Keratinocyte (primary cell): ENCODE measurements at regions not wholly inside any gene's neighbourhood (a gene's known extent, or its start where the extent isn't known, plus 50 kb on each side); places are given as distances from the start of the nearest gene placed in this dataset.
"Not testable (repeated sequence)": the region's sequence is repeated elsewhere in the genome, so short reads cannot be mapped to it uniquely, and the experiment has no call there.

ENCODE experiments used
- DNase-seq: peaks from one replicate; pipeline ENCODE4 v3.0.0-alpha.2; 2011; ENCODE audit warnings: low read depth, missing footprints, low spot score
- FAIRE-seq: peaks from 2 replicates; lab custom pipeline; 2011; peaks lifted over from hg19 to GRCh38; lab: Jason Lieb, UNC
- H2AFZ ChIP-seq: 2 replicates; pipeline ENCODE4 v1.6.0; 2012; ENCODE audit warnings: low read length, control low read depth, inconsistent platforms; ENCODE audit not compliant: control insufficient read depth
- H3K27ac ChIP-seq: 2 replicates; pipeline ENCODE4 v1.5.1; 2011; ENCODE audit warnings: low read length; ENCODE audit not compliant: control insufficient read depth, insufficient read depth
- H3K27me3 ChIP-seq: 3 replicates; pipeline ENCODE4 v1.6.0; 2011; ENCODE audit warnings: low read length; ENCODE audit not compliant: control insufficient read depth, insufficient read depth; ENCODE audit errors: extremely low read depth
- H3K36me3 ChIP-seq, 2 experiments: 2 replicates in 1 of 2; 3 replicates in 1 of 2; pipeline ENCODE4 v1.5.1; 2011; ENCODE audit warnings: low read length in 2 of 2, mild to moderate bottlenecking in 1 of 2; ENCODE audit not compliant: control insufficient read depth in 2 of 2, insufficient read depth in 2 of 2; ENCODE audit errors: extremely low read depth in 1 of 2
- H3K4me1 ChIP-seq: 3 replicates; pipeline ENCODE4 v1.5.1; 2011; ENCODE audit warnings: low read length; ENCODE audit not compliant: control insufficient read depth, insufficient read depth; ENCODE audit errors: extremely low read depth
- H3K4me2 ChIP-seq: 3 replicates; pipeline ENCODE4 v1.6.0; 2011; ENCODE audit warnings: low read depth, low read length; ENCODE audit not compliant: control insufficient read depth, insufficient read depth; ENCODE audit errors: extremely low read depth
- H3K4me3 ChIP-seq, 3 experiments: fragments of 200-600 bp in 1 of 3; sonication (generic) in 1 of 3; 2 replicates in 2 of 3; 3 replicates in 1 of 3; pipeline ENCODE4 v1.5.1; 2011 to 2016; ENCODE audit warnings: low read length in 3 of 3, mild to moderate bottlenecking in 3 of 3, control low read depth in 2 of 3, inconsistent platforms in 1 of 3, low read depth in 1 of 3, mixed read lengths in 1 of 3, mixed run types in 1 of 3, moderate library complexity in 1 of 3; ENCODE audit not compliant: control insufficient read depth in 2 of 3, insufficient read depth in 2 of 3; ENCODE audit errors: extremely low read depth in 1 of 3
- H3K79me2 ChIP-seq: 2 replicates; pipeline ENCODE4 v1.6.0; 2012; ENCODE audit warnings: low read length; ENCODE audit not compliant: control insufficient read depth, insufficient read depth
- H3K9ac ChIP-seq: 3 replicates; pipeline ENCODE4 v1.6.0; 2011; ENCODE audit warnings: low read length; ENCODE audit not compliant: control insufficient read depth, insufficient read depth; ENCODE audit errors: extremely low read depth
- H3K9me1 ChIP-seq: 3 replicates; pipeline ENCODE4 v1.6.0; 2011; ENCODE audit warnings: low read length; ENCODE audit not compliant: control insufficient read depth, insufficient read depth; ENCODE audit errors: extremely low read depth
- H3K9me3 ChIP-seq: 2 replicates; pipeline ENCODE4 v1.5.1; 2012; ENCODE audit warnings: low read depth, low read length; ENCODE audit not compliant: control insufficient read depth
- H4K20me1 ChIP-seq: 3 replicates; pipeline ENCODE4 v1.6.0; 2011; ENCODE audit warnings: low read length; ENCODE audit not compliant: control insufficient read depth, insufficient read depth; ENCODE audit errors: extremely low read depth
- dilution Hi-C: fragments of 300-500 bp; cut with MboI; formaldehyde crosslinking; loops from one replicate; pipeline ENCODE4 v1.7.0; 2020; ENCODE audit warnings: low sequenced_read_pairs; ENCODE audit not compliant: extremely low pct_ligation_motif_present

GRCh38 chr11:49352868-49353267 lies 144.5 kb upstream of the FOLH1 start:
- H3K4me1 ChIP-seq, H3K9me1 ChIP-seq, H4K20me1 ChIP-seq, H3K9me3 ChIP-seq, dilution Hi-C loops, H3K9ac ChIP-seq, H3K27ac ChIP-seq, H3K36me3 ChIP-seq, H3K4me2 ChIP-seq, H2AFZ ChIP-seq, FAIRE-seq, H3K79me2 ChIP-seq, H3K4me3 ChIP-seq, H3K27me3 ChIP-seq, DNase-seq: not testable (repeated sequence)

GRCh38 chr11:49346627-49347026 lies 138.2 kb upstream of the FOLH1 start:
- H2AFZ ChIP-seq, DNase-seq, H3K4me2 ChIP-seq, H3K9me3 ChIP-seq, H3K36me3 ChIP-seq, H3K4me3 ChIP-seq, H3K4me1 ChIP-seq, H3K27me3 ChIP-seq, H3K9ac ChIP-seq, H3K9me1 ChIP-seq, FAIRE-seq, H3K79me2 ChIP-seq, dilution Hi-C loops, H3K27ac ChIP-seq, H4K20me1 ChIP-seq: not testable (repeated sequence)

- H3K4me1 ChIP-seq, H2AFZ ChIP-seq, H3K27me3 ChIP-seq, H4K20me1 ChIP-seq, H3K79me2 ChIP-seq, H3K4me2 ChIP-seq, H3K9me1 ChIP-seq, H3K27ac ChIP-seq, DNase-seq, H3K36me3 ChIP-seq, dilution Hi-C loops, H3K4me3 ChIP-seq, H3K9ac ChIP-seq, H3K9me3 ChIP-seq: not testable (repeated sequence)
- peak; percentile 5 for FAIRE-seq
Observed at GRCh38 chr11:49328485-49329186, 120.2 kb upstream of the FOLH1 start.

GRCh38 chr11:49327766-49328165 lies 119.4 kb upstream of the FOLH1 start:
- H4K20me1 ChIP-seq, H3K4me2 ChIP-seq, H3K9ac ChIP-seq, dilution Hi-C loops, H3K36me3 ChIP-seq, H2AFZ ChIP-seq, H3K9me1 ChIP-seq, FAIRE-seq, H3K9me3 ChIP-seq, H3K4me1 ChIP-seq, H3K27me3 ChIP-seq, H3K4me3 ChIP-seq, DNase-seq, H3K79me2 ChIP-seq, H3K27ac ChIP-seq: not testable (repeated sequence)

GRCh38 chr11:49326651-49327050 lies 118.2 kb upstream of the FOLH1 start:
- H3K27ac ChIP-seq, H3K4me3 ChIP-seq, H3K27me3 ChIP-seq, FAIRE-seq, H4K20me1 ChIP-seq, H3K4me1 ChIP-seq, H2AFZ ChIP-seq, H3K9me1 ChIP-seq, H3K4me2 ChIP-seq, DNase-seq, H3K9ac ChIP-seq, H3K36me3 ChIP-seq, H3K79me2 ChIP-seq, dilution Hi-C loops, H3K9me3 ChIP-seq: not testable (repeated sequence)
